ENCODE measurements at regions not wholly inside any gene's neighbourhood (a gene's known extent, or its start where the extent isn't known, plus 50 kb on each side); places are given as distances from the start of the nearest gene placed in this dataset.

GRCh38 chr3:168860028-168860427, 764.3 kb upstream of the GOLIM4 start (continued):
- TF ChIP-seq KMT2A (CRISPR knock-in tag; IDR thresholded peaks at IDR 0.05) = no peak
- TF ChIP-seq ZNF44 (CRISPR knock-in tag; IDR thresholded peaks at IDR 0.05) = no peak
- no peak for TF ChIP-seq IRF1 (CRISPR knock-in tag; IDR thresholded peaks at IDR 0.05; ENCODE audit: low read depth)
- no peak for TF ChIP-seq ZBTB7A (CRISPR knock-in tag; IDR thresholded peaks at IDR 0.05)
- no peak for TF ChIP-seq BORCS8-MEF2B (CRISPR knock-in tag; IDR thresholded peaks at IDR 0.05)
- TF ChIP-seq SNAPC4 (CRISPR knock-in tag; IDR thresholded peaks at IDR 0.05) = no peak
- TF ChIP-seq ZNF652 (CRISPR knock-in tag; IDR thresholded peaks at IDR 0.05; ENCODE audit: borderline replicate concordance, low read depth) = no peak
- no peak for TF ChIP-seq KLF13 (CRISPR knock-in tag; IDR thresholded peaks at IDR 0.05)
- no peak for TF ChIP-seq ZNF232 (CRISPR knock-in tag; IDR thresholded peaks at IDR 0.05; ENCODE audit: borderline replicate concordance)
- TF ChIP-seq ZKSCAN8 (CRISPR knock-in tag; IDR thresholded peaks at IDR 0.05; ENCODE audit: borderline replicate concordance) = 0 out of 2 replicates have a peak, but pooled peaks have one; percentile 28
- TF ChIP-seq ZNF510 (CRISPR knock-in tag; IDR thresholded peaks at IDR 0.05; ENCODE audit: low read depth) = no peak
- no peak for TF ChIP-seq SIX4 (CRISPR knock-in tag; IDR thresholded peaks at IDR 0.05)
- TF ChIP-seq SALL2 (CRISPR knock-in tag; IDR thresholded peaks at IDR 0.05) = no peak
- no peak for TF ChIP-seq ZBTB43 (CRISPR knock-in tag; conservative IDR thresholded peaks at IDR 0.05)
- TF ChIP-seq CEBPZ (IDR thresholded peaks at IDR 0.05; ENCODE audit: low read length) = no peak
- no peak for TF ChIP-seq ZMYM2 (CRISPR knock-in tag; IDR thresholded peaks at IDR 0.05)
- TF ChIP-seq CHCHD3 (CRISPR knock-in tag; IDR thresholded peaks at IDR 0.05) = no peak
- TF ChIP-seq MEF2D (CRISPR knock-in tag; IDR thresholded peaks at IDR 0.05) = no peak
